B cell (primary cell): ENCODE measurements at regions not wholly inside any gene's neighbourhood (a gene's known extent, or its start where the extent isn't known, plus 50 kb on each side); places are given as distances from the start of the nearest gene placed in this dataset.

Source experiments
- ATAC-seq: fragments of 200-7000 bp; cut with Tn5 transposase; one replicate; pipeline ENCODE4 v1.10.0; 2021; ENCODE audit warnings: low read depth, mild to moderate bottlenecking, moderate number of reproducible peaks, moderate library complexity
- CTCF ChIA-PET: fragments of 350-600 bp; sonication (Branson Sonifier 250); formaldehyde crosslinking; loops from one replicate; lab custom pipeline; 2021; ENCODE audit warnings: antibody characterized with exemption, inconsistent platforms; lab: Charles Lee
- POLR2A ChIA-PET: fragments of 350-600 bp; sonication (Branson Sonifier 250); formaldehyde crosslinking; loops from one replicate; lab custom pipeline; 2021; ENCODE audit warnings: antibody characterized with exemption; lab: Charles Lee
- DNase-seq: peaks from one replicate; pipeline ENCODE4 v3.0.0; 2013
- H2AFZ ChIP-seq: 2 replicates; pipeline ENCODE4 v1.6.1; 2012; ENCODE audit warnings: mild to moderate bottlenecking, low read depth, low read length; ENCODE audit not compliant: insufficient read depth, poor library complexity, severe bottlenecking
- H3K27ac ChIP-seq, 2 donors: 1 replicate in 1 of 2; 2 replicates in 1 of 2; pipeline ENCODE4 v1.5.1; 2012 to 2013; ENCODE audit warnings: low read length in 2 of 2, mild to moderate bottlenecking in 2 of 2, moderate library complexity in 1 of 2
- H3K27me3 ChIP-seq, 4 experiments: fragments of 200-600 bp in 1 of 4; sonication (generic) in 1 of 4; replicated peaks in 1 of 4; 1 replicate in 2 of 4; 2 replicates in 2 of 4; pipeline versions ENCODE4 v1.6.1 to v1.7.0; 2013 to 2016; ENCODE audit warnings: low read length in 3 of 4, mild to moderate bottlenecking in 2 of 4, mixed read lengths in 1 of 4, moderate library complexity in 1 of 4; ENCODE audit not compliant: insufficient read depth in 4 of 4, control insufficient read depth in 3 of 4; ENCODE audit errors: control extremely low read depth in 1 of 4
- H3K36me3 ChIP-seq, 2 experiments: replicated peaks in 1 of 2; 1 replicate in 1 of 2; 2 replicates in 1 of 2; pipeline versions ENCODE4 v1.6.1 to v1.7.1; 2013; ENCODE audit warnings: low read length in 1 of 2; ENCODE audit not compliant: insufficient read depth in 2 of 2, control insufficient read depth in 1 of 2; ENCODE audit errors: control extremely low read depth in 1 of 2, extremely low read depth in 1 of 2
- H3K4me1 ChIP-seq, 2 donors: fragments of 200-600 bp in 1 of 2; sonication (generic) in 1 of 2; 1 replicate in 1 of 2; 2 replicates in 1 of 2; pipeline versions ENCODE4 v1.5.1 to v1.6.1; 2013 to 2017; ENCODE audit warnings: low read length in 2 of 2; ENCODE audit not compliant: control insufficient read depth in 2 of 2, insufficient read depth in 2 of 2
- H3K4me2 ChIP-seq: replicated peaks from 2 replicates; pipeline ENCODE3; 2012; ENCODE audit warnings: mild to moderate bottlenecking, low read depth, low read length; ENCODE audit not compliant: poor library complexity, severe bottlenecking
- H3K4me3 ChIP-seq, 5 experiments: fragments of 200-600 bp in 1 of 5; sonication (generic) in 1 of 5; 1 replicate in 3 of 5; 2 replicates in 2 of 5; pipeline versions ENCODE4 v1.5.1 to v1.7.0; 2011 to 2016; ENCODE audit warnings: low read length in 4 of 5, mild to moderate bottlenecking in 4 of 5, low read depth in 2 of 5, control low read depth in 1 of 5, moderate library complexity in 1 of 5; ENCODE audit not compliant: insufficient read depth in 1 of 5; ENCODE audit errors: control extremely low read depth in 1 of 5, extremely low read depth in 1 of 5
- H3K79me2 ChIP-seq: fragments of 200-600 bp; sonication (generic); one replicate; pipeline ENCODE4 v1.6.0; 2016; ENCODE audit warnings: low read length; ENCODE audit not compliant: control insufficient read depth, insufficient read depth
- H3K9ac ChIP-seq: fragments of 200-600 bp; sonication (generic); 2 replicates; pipeline ENCODE4 v1.6.1; 2017; ENCODE audit warnings: mild to moderate bottlenecking, low read length, moderate library complexity
- H3K9me3 ChIP-seq, 3 donors: one replicate each; pipeline versions ENCODE4 v1.6.1 to v1.7.1; 2013; ENCODE audit warnings: low read length in 2 of 3; ENCODE audit not compliant: control insufficient read depth in 2 of 3, insufficient read depth in 1 of 3; ENCODE audit errors: control extremely low read depth in 1 of 3
- H4K20me1 ChIP-seq: 2 replicates; pipeline ENCODE4 v1.6.0; 2012; ENCODE audit warnings: mild to moderate bottlenecking, low read length; ENCODE audit not compliant: insufficient read depth, control insufficient read depth, poor library complexity, severe bottlenecking
- H3K27ac Mint-ChIP-seq: one replicate; pipeline ENCODE4 v1.8.0; 2021; ENCODE audit warnings: mixed read lengths
- H3K27me3 Mint-ChIP-seq: one replicate; pipeline ENCODE4 v1.8.0; 2021; ENCODE audit warnings: mixed read lengths
- H3K4me1 Mint-ChIP-seq: one replicate; pipeline ENCODE4 v1.8.0; 2021; ENCODE audit warnings: mixed read lengths
- H3K4me3 Mint-ChIP-seq: one replicate; pipeline ENCODE4 v1.8.0; 2021; ENCODE audit warnings: mixed read lengths
- H3K9me3 Mint-ChIP-seq: one replicate; pipeline ENCODE4 v1.8.0; 2022; ENCODE audit warnings: mixed read lengths; ENCODE audit not compliant: insufficient read depth
- CTCF ChIP-seq: fragments of 200-600 bp; IDR thresholded peaks from one replicate; pipeline ENCODE4 v1.8.0; 2022; ENCODE audit warnings: antibody characterized with exemption, mild to moderate bottlenecking
- EZH2 ChIP-seq: IDR thresholded peaks from 2 replicates; pipeline ENCODE4 v1.6.1; 2012; ENCODE audit warnings: borderline replicate concordance, low read depth, mild to moderate bottlenecking, moderate library complexity, low read length; ENCODE audit not compliant: insufficient read depth, poor library complexity, severe bottlenecking
- WGBS: methylation state at CpG from one replicate; pipeline ENCODE4 v1.1.5; 2013; ENCODE audit warnings: missing lambda C conversion rate; ENCODE audit not compliant: insufficient coverage; 5-methylcytosine and 5-hydroxymethylcytosine counted together
- intact Hi-C: fragments of 100-400 bp; cut with micrococcal nuclease; formaldehyde crosslinking; loops from one replicate; pipeline ENCODE4 v1.10.0; 2022

GRCh38 chr17:51421525-51421924, 161.2 kb downstream of the UTP18 start:
- no peak for ATAC-seq
- Mint-ChIP-seq H3K4me1 (no peaks in the 10 kb centered on the region), H3K27ac (no peak overlapping the region), H3K9me3 (no peaks in the 10 kb centered on the region), H3K27me3 (peaks cover 35% of the 10 kb centered on the region), H3K4me3 (no peak overlapping the region)
- Histone ChIP-seq H3K4me1 (no peaks in the 10 kb centered on the region), H3K4me2 (no peak overlapping the region), H2AFZ (no peak overlapping the region), H3K36me3 (no peaks in the 10 kb centered on the region), H3K27me3 (no peaks in the 10 kb centered on the region), H3K4me3 (no peak overlapping the region), H3K9ac (no peak overlapping the region), H3K9me3 (no peaks in the 10 kb centered on the region), H3K27ac (no peak overlapping the region), H4K20me1 (no peaks in the 10 kb centered on the region), H3K79me2 (no peaks in the 10 kb centered on the region)
- ChIA-PET POLR2A (no interaction called here), CTCF (interaction anchor here (1.7 kb wide), 1 partner anchor 15 kb away, joined by 3 read pairs; no protein-coding TSS in a partner anchor)
- intact Hi-C loops: no loop called here
- TF ChIP-seq CTCF: no peak
- WGBS: 90% methylated on average over 1 of the region's 3 CpGs
- no peak for DNase-seq

GRCh38 chr17:51422634-51423033, 162.3 kb downstream of the UTP18 start:
- Mint-ChIP-seq H3K27me3 (peaks cover 35% of the 10 kb centered on the region), H3K9me3 (no peaks in the 10 kb centered on the region), H3K4me3 (no peak overlapping the region), H3K4me1 (peaks cover 1% of the 10 kb centered on the region), H3K27ac (no peak overlapping the region)
- H3K36me3 ChIP-seq: no peaks in the 10 kb centered on the region
- no peak for DNase-seq
- no peak for ATAC-seq
- no peak overlapping the region for H3K27ac ChIP-seq
- H3K4me2 ChIP-seq: no peak overlapping the region
- intact Hi-C loops: no loop called here
- TF ChIP-seq EZH2: no peak
- no peak for TF ChIP-seq CTCF
- H3K9me3 ChIP-seq: no peaks in the 10 kb centered on the region
- no peak overlapping the region for H2AFZ ChIP-seq
- H3K9ac ChIP-seq: no peak overlapping the region
- H3K27me3 ChIP-seq: no peaks in the 10 kb centered on the region
- H3K79me2 ChIP-seq: no peaks in the 10 kb centered on the region
- H4K20me1 ChIP-seq: no peaks in the 10 kb centered on the region
- ChIA-PET POLR2A (no interaction called here), CTCF (no interaction called here)
- peaks cover 0 to 2% of the 10 kb centered on the region in 2 donors for H3K4me1 ChIP-seq
- 70% methylated on average over 2 of the region's 3 CpGs for WGBS
- H3K4me3 ChIP-seq: no peak overlapping the region
